ENCODE measurements at regions not wholly inside any gene's neighbourhood (a gene's known extent, or its start where the extent isn't known, plus 50 kb on each side); places are given as distances from the start of the nearest gene placed in this dataset.
A peak's percentile ranks its signal among the peaks of the same experiment; 100 is the strongest.

- no peaks in the 10 kb centered on the region for H3K36me3 ChIP-seq (ENCODE audit: control insufficient read depth in 3 of 3, insufficient read depth in 2 of 3, low read depth in 1 of 3, low read length in 3 of 3)
- H3K27me3 ChIP-seq (ENCODE audit: control insufficient read depth in 3 of 3, insufficient read depth in 3 of 3, low read length in 3 of 3), result no peaks in the 10 kb centered on the region
- FAIRE-seq, result no peak
- no peak for DNase-seq
- no peaks in the 10 kb centered on the region for H3K9me3 ChIP-seq (ENCODE audit: control insufficient read depth in 2 of 2, insufficient read depth in 1 of 2, low read depth in 1 of 2, low read length in 1 of 2)
- H3K27ac ChIP-seq (ENCODE audit: low read depth in 1 of 3, low read length in 2 of 3), result no peak overlapping the region
- no peak overlapping the region for H3K4me3 ChIP-seq (ENCODE audit: low read depth in 1 of 3, low read length in 3 of 3)
- no peaks in the 10 kb centered on the region for H3K4me1 ChIP-seq (ENCODE audit: control insufficient read depth in 3 of 3, insufficient read depth in 2 of 3, low read depth in 1 of 3, low read length in 2 of 3)
- WGBS, 3 donors, result 32 to 42% (median 34%) methylated on average over 1 of the region's 1 CpG
These were observed 1129.2 kb downstream of the DTWD2 start for GRCh38 chr5:117859176-117859575.

- Histone ChIP-seq H3K27ac (ENCODE audit: low read depth in 1 of 3, low read length in 2 of 3) (no peak overlapping the region), H3K27me3 (ENCODE audit: control insufficient read depth in 3 of 3, insufficient read depth in 3 of 3, low read length in 3 of 3) (no peaks in the 10 kb centered on the region), H3K9me3 (ENCODE audit: control insufficient read depth in 2 of 2, insufficient read depth in 1 of 2, low read depth in 1 of 2, low read length in 1 of 2) (no peaks in the 10 kb centered on the region), H3K36me3 (ENCODE audit: control insufficient read depth in 3 of 3, insufficient read depth in 2 of 3, low read depth in 1 of 3, low read length in 3 of 3) (no peaks in the 10 kb centered on the region), H3K4me3 (ENCODE audit: low read depth in 1 of 3, low read length in 3 of 3) (no peak overlapping the region), H3K4me1 (ENCODE audit: control insufficient read depth in 3 of 3, insufficient read depth in 2 of 3, low read depth in 1 of 3, low read length in 2 of 3) (no peaks in the 10 kb centered on the region)
- 74 to 90% (median 86%) methylated on average over 4 of the region's 4 CpGs for whole genome bisulfite sequencing, 3 donors
- DNase-seq, result no peak
- FAIRE-seq, result no peak
These were observed 1131.6 kb downstream of the DTWD2 start for GRCh38 chr5:117856713-117857112.

GRCh38 chr5:117837786-117838185, 1150.6 kb downstream of the DTWD2 start:
- H3K27me3 ChIP-seq (ENCODE audit: control insufficient read depth in 3 of 3, insufficient read depth in 3 of 3, low read length in 3 of 3), result no peaks in the 10 kb centered on the region

GRCh38 chr5:117833691-117834090, 1154.7 kb downstream of the DTWD2 start:
- H3K27me3 ChIP-seq (ENCODE audit: control insufficient read depth in 3 of 3, insufficient read depth in 3 of 3, low read length in 3 of 3), result no peaks in the 10 kb centered on the region
- 80 to 92% (median 91%) methylated on average over 4 of the region's 4 CpGs for WGBS, 3 donors
- no peaks in the 10 kb centered on the region for H3K4me1 ChIP-seq (ENCODE audit: control insufficient read depth in 3 of 3, insufficient read depth in 2 of 3, low read depth in 1 of 3, low read length in 2 of 3)
- DNase-seq (no peak), FAIRE-seq (no peak)
- H3K4me3 ChIP-seq (ENCODE audit: low read depth in 1 of 3, low read length in 3 of 3), result no peak overlapping the region
- H3K9me3 ChIP-seq (ENCODE audit: control insufficient read depth in 2 of 2, insufficient read depth in 1 of 2, low read depth in 1 of 2, low read length in 1 of 2), result no peaks in the 10 kb centered on the region
- H3K36me3 ChIP-seq (ENCODE audit: control insufficient read depth in 3 of 3, insufficient read depth in 2 of 3, low read depth in 1 of 3, low read length in 3 of 3), result no peaks in the 10 kb centered on the region
- H3K27ac ChIP-seq (ENCODE audit: low read depth in 1 of 3, low read length in 2 of 3), result no peak overlapping the region

More at GRCh38 chr5:117837786-117838185, 1150.6 kb downstream of the DTWD2 start:
- H3K4me1 ChIP-seq (ENCODE audit: control insufficient read depth in 3 of 3, insufficient read depth in 2 of 3, low read depth in 1 of 3, low read length in 2 of 3), result no peaks in the 10 kb centered on the region
- FAIRE-seq (no peak), DNase-seq (no peak)
- H3K27ac ChIP-seq (ENCODE audit: low read depth in 1 of 3, low read length in 2 of 3), result no peak overlapping the region
- H3K9me3 ChIP-seq (ENCODE audit: control insufficient read depth in 2 of 2, insufficient read depth in 1 of 2, low read depth in 1 of 2, low read length in 1 of 2), result no peaks in the 10 kb centered on the region
- WGBS, 3 donors, result 81 to 91% (median 82%) methylated on average over 4 of the region's 4 CpGs
- no peak overlapping the region for H3K4me3 ChIP-seq (ENCODE audit: low read depth in 1 of 3, low read length in 3 of 3)
- no peaks in the 10 kb centered on the region for H3K36me3 ChIP-seq (ENCODE audit: control insufficient read depth in 3 of 3, insufficient read depth in 2 of 3, low read depth in 1 of 3, low read length in 3 of 3)

- 89 to 91% (median 91%) methylated on average over 3 of the region's 3 CpGs for WGBS, 3 donors
- no peaks in the 10 kb centered on the region for H3K9me3 ChIP-seq (ENCODE audit: control insufficient read depth in 2 of 2, insufficient read depth in 1 of 2, low read depth in 1 of 2, low read length in 1 of 2)
- no peaks in the 10 kb centered on the region for H3K27me3 ChIP-seq (ENCODE audit: control insufficient read depth in 3 of 3, insufficient read depth in 3 of 3, low read length in 3 of 3)
- FAIRE-seq (no peak), DNase-seq (no peak)
- H3K4me1 ChIP-seq (ENCODE audit: control insufficient read depth in 3 of 3, insufficient read depth in 2 of 3, low read depth in 1 of 3, low read length in 2 of 3), result no peaks in the 10 kb centered on the region
- no peaks in the 10 kb centered on the region for H3K36me3 ChIP-seq (ENCODE audit: control insufficient read depth in 3 of 3, insufficient read depth in 2 of 3, low read depth in 1 of 3, low read length in 3 of 3)
- no peak overlapping the region for H3K27ac ChIP-seq (ENCODE audit: low read depth in 1 of 3, low read length in 2 of 3)
- H3K4me3 ChIP-seq (ENCODE audit: low read depth in 1 of 3, low read length in 3 of 3), result no peak overlapping the region
These were observed 1158.7 kb downstream of the DTWD2 start for GRCh38 chr5:117829646-117830045.

- peaks cover 0 to 7% of the 10 kb centered on the region in 2 donors for H3K9me3 ChIP-seq (ENCODE audit: control insufficient read depth in 2 of 2, insufficient read depth in 1 of 2, low read depth in 1 of 2, low read length in 1 of 2)
- no peak for FAIRE-seq
- 80 to 88% (median 83%) methylated on average over 2 of the region's 2 CpGs for WGBS, 3 donors
- no peak overlapping the region for H3K4me3 ChIP-seq (ENCODE audit: low read depth in 1 of 3, low read length in 3 of 3)
- H3K27ac ChIP-seq (ENCODE audit: low read depth in 1 of 3, low read length in 2 of 3), result no peak overlapping the region
- no peak for DNase-seq
- H3K27me3 ChIP-seq (ENCODE audit: control insufficient read depth in 3 of 3, insufficient read depth in 3 of 3, low read length in 3 of 3), result no peaks in the 10 kb centered on the region
- H3K36me3 ChIP-seq (ENCODE audit: control insufficient read depth in 3 of 3, insufficient read depth in 2 of 3, low read depth in 1 of 3, low read length in 3 of 3), result no peaks in the 10 kb centered on the region
- H3K4me1 ChIP-seq (ENCODE audit: control insufficient read depth in 3 of 3, insufficient read depth in 2 of 3, low read depth in 1 of 3, low read length in 2 of 3), result no peaks in the 10 kb centered on the region
These were observed 1174.5 kb downstream of the DTWD2 start for GRCh38 chr5:117813850-117814249.

GRCh38 chr5:117812861-117813260, 1175.5 kb downstream of the DTWD2 start:
- H3K4me3 ChIP-seq (ENCODE audit: low read depth in 1 of 3, low read length in 3 of 3), result no peak overlapping the region
- DNase-seq, result no peak
- no peaks in the 10 kb centered on the region for H3K4me1 ChIP-seq (ENCODE audit: control insufficient read depth in 3 of 3, insufficient read depth in 2 of 3, low read depth in 1 of 3, low read length in 2 of 3)
- WGBS, 3 donors, result 90 to 94% (median 90%) methylated on average over 1 of the region's 1 CpG
- H3K36me3 ChIP-seq (ENCODE audit: control insufficient read depth in 3 of 3, insufficient read depth in 2 of 3, low read depth in 1 of 3, low read length in 3 of 3), result no peaks in the 10 kb centered on the region
- no peak overlapping the region for H3K27ac ChIP-seq (ENCODE audit: low read depth in 1 of 3, low read length in 2 of 3)
- H3K27me3 ChIP-seq (ENCODE audit: control insufficient read depth in 3 of 3, insufficient read depth in 3 of 3, low read length in 3 of 3), result no peaks in the 10 kb centered on the region
- FAIRE-seq, result no peak
- peaks cover 0 to 7% of the 10 kb centered on the region in 2 donors for H3K9me3 ChIP-seq (ENCODE audit: control insufficient read depth in 2 of 2, insufficient read depth in 1 of 2, low read depth in 1 of 2, low read length in 1 of 2)

- Histone ChIP-seq H3K27me3 (ENCODE audit: control insufficient read depth in 3 of 3, insufficient read depth in 3 of 3, low read length in 3 of 3) (no peaks in the 10 kb centered on the region), H3K9me3 (ENCODE audit: control insufficient read depth in 2 of 2, insufficient read depth in 1 of 2, low read depth in 1 of 2, low read length in 1 of 2) (no peaks in the 10 kb centered on the region), H3K27ac (ENCODE audit: low read depth in 1 of 3, low read length in 2 of 3) (no peak overlapping the region), H3K4me1 (ENCODE audit: control insufficient read depth in 3 of 3, insufficient read depth in 2 of 3, low read depth in 1 of 3, low read length in 2 of 3) (no peaks in the 10 kb centered on the region), H3K4me3 (ENCODE audit: low read depth in 1 of 3, low read length in 3 of 3) (no peak overlapping the region), H3K36me3 (ENCODE audit: control insufficient read depth in 3 of 3, insufficient read depth in 2 of 3, low read depth in 1 of 3, low read length in 3 of 3) (no peaks in the 10 kb centered on the region)
- WGBS, 3 donors, result 20 to 54% (median 31%) methylated on average over 4 of the region's 4 CpGs
- DNase-seq (peak in 1 of 2 donors; percentile 21), FAIRE-seq (no peak)
These were observed 1179.1 kb downstream of the DTWD2 start for GRCh38 chr5:117809251-117809650.

- FAIRE-seq (no peak), DNase-seq (no peak)
- 14 to 55% (median 22%) methylated on average over 1 of the region's 1 CpG for WGBS, 3 donors
- no peak overlapping the region for H3K27ac ChIP-seq (ENCODE audit: low read depth in 1 of 3, low read length in 2 of 3)
- no peaks in the 10 kb centered on the region for H3K4me1 ChIP-seq (ENCODE audit: control insufficient read depth in 3 of 3, insufficient read depth in 2 of 3, low read depth in 1 of 3, low read length in 2 of 3)
- H3K27me3 ChIP-seq (ENCODE audit: control insufficient read depth in 3 of 3, insufficient read depth in 3 of 3, low read length in 3 of 3), result no peaks in the 10 kb centered on the region
- H3K4me3 ChIP-seq (ENCODE audit: low read depth in 1 of 3, low read length in 3 of 3), result no peak overlapping the region
- H3K36me3 ChIP-seq (ENCODE audit: control insufficient read depth in 3 of 3, insufficient read depth in 2 of 3, low read depth in 1 of 3, low read length in 3 of 3), result no peaks in the 10 kb centered on the region
- no peaks in the 10 kb centered on the region for H3K9me3 ChIP-seq (ENCODE audit: control insufficient read depth in 2 of 2, insufficient read depth in 1 of 2, low read depth in 1 of 2, low read length in 1 of 2)
These were observed 1183.3 kb downstream of the DTWD2 start for GRCh38 chr5:117805058-117805457.
